SK-N-DZ (cell line): ENCODE measurements at regions not wholly inside any gene's neighbourhood (a gene's known extent, or its start where the extent isn't known, plus 50 kb on each side); places are given as distances from the start of the nearest gene placed in this dataset.

ENCODE experiments used
- DNase-seq: peaks from one replicate; pipeline ENCODE4 v3.0.0-alpha.2; 2015; ENCODE audit warnings: low spot score

DNA sequence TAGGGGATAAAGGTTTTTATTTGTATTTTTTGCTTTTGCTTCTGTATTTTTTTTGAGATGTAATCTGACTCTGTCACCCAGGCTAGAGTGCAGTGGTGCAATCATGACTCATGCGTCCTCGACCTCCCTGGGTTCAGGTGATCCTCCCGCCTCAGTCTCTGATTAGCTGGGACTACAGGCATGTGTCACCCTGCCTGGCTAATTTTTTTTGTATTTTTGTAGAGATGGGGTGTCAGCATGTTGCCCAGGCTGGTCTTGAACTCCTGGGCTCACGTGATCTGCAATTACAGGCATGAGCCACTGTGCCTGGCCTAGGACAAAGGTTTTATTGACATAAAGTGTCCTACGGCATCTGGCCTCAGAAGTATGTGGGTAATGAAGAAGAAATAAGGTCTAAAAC, 297.1 kb upstream of the C9orf72 start:
- DNase-seq: no peak

GRCh38 chr9:27880156-27880555, 306.9 kb upstream of the C9orf72 start:
- no peak for DNase-seq

DNA sequence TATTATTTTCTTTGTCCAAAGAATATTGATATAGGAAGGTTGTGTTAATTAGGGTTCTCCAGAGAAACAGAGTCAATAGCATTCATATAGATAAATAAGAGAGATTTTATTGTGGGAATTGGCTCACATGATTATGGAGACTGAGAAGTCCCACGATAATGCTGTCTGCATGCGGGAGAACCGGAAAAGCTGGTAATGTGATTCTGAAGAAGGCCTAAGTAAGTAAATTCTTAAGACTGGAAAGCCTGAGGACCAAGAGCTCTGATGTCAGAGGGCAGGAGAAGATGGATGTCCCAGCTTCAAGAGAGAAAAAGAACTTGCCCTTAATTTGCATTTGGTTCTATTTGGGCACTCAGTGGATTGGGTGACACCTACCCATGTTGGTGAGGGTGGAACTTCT, 307.4 kb upstream of the C9orf72 start:
- no peak for DNase-seq

- DNase-seq: no peak
Observed at GRCh38 chr9:27888661-27889295, 315.5 kb upstream of the C9orf72 start.

DNA sequence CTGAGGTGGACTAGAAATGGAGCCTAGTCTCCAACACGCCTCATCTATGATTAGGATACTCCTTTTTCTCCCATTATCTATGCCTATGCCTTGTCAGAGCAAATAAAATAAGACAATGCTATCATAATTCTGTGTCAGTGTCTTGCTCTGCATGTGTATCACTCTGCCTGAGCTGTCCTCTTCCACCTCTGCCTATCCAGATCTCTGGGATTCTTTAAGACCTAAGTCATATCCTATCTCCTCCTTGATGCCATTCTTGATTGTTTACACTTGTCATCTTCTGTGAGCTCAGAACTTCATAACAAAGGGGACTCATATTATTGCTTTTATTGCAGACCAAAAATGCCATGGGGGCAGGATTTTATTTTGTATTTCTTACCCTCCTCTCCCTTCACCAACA, 351.2 kb upstream of the C9orf72 start:
- DNase-seq: no peak

DNA sequence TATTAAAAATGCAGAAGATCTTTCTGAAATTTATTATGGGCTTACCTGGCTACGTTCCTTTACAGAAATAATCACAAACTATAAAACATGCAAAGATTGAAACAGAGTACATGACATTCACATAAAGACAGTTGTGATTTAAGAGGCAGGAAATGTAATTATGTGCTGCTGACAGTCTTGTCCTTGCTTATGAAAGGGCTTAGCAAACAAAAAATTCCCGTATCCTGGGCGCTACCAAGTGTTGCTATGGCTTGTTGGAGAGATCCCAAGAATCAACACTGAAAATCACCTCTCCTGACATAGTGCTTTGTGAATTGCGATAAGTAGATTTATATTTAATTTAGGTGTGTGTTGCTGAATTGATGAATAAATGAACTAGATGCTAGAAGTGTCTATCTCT, 352.5 kb upstream of the C9orf72 start:
- DNase-seq: no peak

GRCh38 chr9:27929841-27930240, 356.6 kb upstream of the C9orf72 start:
- DNase-seq: no peak

DNA sequence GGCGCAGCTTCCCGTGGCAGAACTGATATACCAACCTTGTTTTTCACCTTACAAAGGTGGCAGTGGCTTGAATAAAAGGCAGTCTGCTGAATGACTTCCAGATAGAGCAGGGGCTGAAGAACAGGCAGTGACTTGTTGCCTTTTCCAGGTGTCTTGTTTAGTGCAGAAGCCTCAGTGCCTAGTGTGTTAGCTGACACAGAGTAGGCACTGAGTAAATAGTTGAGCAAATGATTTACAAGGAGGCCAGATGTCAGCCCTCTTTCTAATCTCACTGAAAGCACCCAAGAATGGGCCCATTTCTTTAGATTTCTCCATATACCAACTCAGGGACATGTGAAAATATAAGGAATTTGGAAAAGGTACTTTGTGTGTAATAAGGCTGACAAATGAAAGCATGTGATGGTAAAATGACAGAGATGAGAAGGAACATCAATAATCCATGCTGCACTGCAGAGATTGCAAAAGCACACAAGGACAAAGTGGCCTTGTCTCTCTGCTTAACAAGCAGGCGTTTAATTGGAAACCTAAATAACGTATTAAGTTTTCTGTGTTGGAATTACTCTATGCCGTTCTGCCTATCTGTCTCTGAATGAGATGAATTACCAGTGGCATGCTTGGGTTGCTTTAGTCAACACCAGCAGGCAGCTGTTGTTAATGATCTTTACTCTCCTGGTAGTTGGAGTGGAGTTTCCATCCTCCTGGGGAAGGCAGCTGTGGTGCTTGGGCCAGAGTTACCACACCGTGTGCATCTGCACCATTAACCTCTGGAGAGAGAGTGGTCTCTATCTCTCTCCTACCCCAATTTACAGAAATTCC, 360.1 kb upstream of the C9orf72 start:
- DNase-seq: no peak

- DNase-seq: no peak
Observed at GRCh38 chr9:27934471-27934870, 361.2 kb upstream of the C9orf72 start.

DNA sequence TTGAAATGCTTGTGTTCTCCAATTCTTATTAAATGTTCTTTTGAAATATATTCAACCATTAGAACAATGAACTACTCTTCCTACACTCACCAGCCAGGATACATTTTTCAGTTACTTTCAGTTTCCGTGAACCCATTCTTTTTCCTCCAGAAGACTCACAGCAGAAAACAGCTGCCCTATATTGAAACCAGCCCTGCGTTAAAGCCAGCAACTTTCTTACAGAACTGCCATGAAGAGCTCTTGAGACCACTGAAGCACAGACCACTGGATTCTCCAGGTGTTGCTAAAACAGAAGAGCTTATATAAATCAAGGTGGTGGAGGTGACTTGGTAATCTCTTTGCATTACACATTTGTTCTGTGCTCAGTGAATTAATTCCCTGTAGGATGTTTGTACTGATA, 365.9 kb upstream of the C9orf72 start:
- DNase-seq: no peak

- no peak for DNase-seq
Observed at GRCh38 chr9:27940535-27940934, 367.3 kb upstream of the C9orf72 start.

GRCh38 chr9:27943501-27943900, 370.2 kb upstream of the C9orf72 start:
- no peak for DNase-seq

GRCh38 chr9:27945386-27945785, 372.1 kb upstream of the C9orf72 start:
- no peak for DNase-seq

- no peak for DNase-seq
Observed at GRCh38 chr9:27950382-27950781, 377.1 kb upstream of the C9orf72 start.

GRCh38 chr9:27954858-27955257, 381.6 kb upstream of the C9orf72 start:
- no peak for DNase-seq

DNA sequence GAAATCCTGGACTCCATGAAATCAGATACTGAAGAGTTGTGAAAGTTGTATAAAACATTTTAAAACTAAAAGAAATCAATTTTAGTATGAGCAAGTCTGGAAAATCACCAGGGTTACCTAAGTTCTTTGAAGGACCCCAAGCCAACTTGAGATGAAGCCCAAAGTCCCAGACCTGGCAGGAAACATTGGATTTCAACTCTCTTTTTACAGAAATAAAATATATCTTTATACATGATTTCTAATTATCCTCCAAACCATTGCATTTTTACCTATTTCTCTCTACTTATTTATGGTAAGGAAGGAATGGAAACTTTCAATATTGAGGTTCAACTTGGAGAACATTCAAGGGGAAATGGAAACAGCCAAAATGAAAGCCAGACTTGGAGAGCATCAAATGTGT, 390.6 kb upstream of the C9orf72 start:
- DNase-seq: no peak

- DNase-seq: no peak
Observed at GRCh38 chr9:27967210-27967609, 393.9 kb upstream of the C9orf72 start.

DNA sequence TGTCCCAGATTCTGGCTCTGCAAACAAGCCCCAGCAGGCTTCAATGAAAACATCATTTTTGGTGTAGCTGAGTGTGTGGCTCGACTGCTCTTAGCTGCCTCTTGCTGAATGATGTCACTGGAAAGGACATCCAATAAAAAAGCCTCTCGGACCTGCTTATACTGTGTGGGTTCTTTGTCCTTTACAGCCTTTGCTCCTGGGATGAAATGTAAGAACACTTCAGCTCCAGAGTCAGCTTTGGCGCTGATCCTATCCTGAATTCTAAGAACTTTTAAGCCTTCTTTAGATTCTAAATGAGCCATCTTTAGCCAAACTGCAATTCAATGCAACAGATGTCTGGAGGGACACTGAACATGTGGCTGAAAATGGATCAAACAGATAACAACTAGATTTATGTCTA, 404.6 kb upstream of the C9orf72 start:
- DNase-seq: no peak

- DNase-seq: no peak
Observed at GRCh38 chr9:27985714-27986113, 412.4 kb upstream of the C9orf72 start.

DNA sequence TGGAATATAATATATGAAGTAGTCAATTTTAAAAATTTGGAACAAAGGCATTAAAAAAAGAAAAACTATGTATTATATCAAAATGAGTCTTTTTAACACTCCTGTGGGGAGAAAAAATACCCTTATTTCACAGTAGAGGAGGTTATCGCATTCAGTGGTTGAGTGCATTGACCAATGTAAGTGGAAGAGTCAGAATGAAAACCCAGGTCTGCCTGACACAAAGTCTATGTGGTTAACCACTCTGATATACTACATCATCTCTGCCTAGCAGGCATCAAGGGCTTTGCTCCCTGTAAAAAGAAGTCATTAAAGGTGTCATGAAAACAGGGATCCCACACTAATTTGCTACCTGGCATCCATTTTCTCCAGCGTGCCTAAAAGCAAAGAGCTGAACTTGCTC, 417.2 kb upstream of the C9orf72 start:
- no peak for DNase-seq

- no peak for DNase-seq
Observed at GRCh38 chr9:27991221-27991620, 417.9 kb upstream of the C9orf72 start.

GRCh38 chr9:28001096-28001495, 427.8 kb upstream of the C9orf72 start:
- no peak for DNase-seq

- DNase-seq: no peak
Observed at GRCh38 chr9:28004900-28005299, 431.6 kb upstream of the C9orf72 start.
